ENCODE measurements at regions not wholly inside any gene's neighbourhood (a gene's known extent, or its start where the extent isn't known, plus 50 kb on each side); places are given as distances from the start of the nearest gene placed in this dataset.

DNA sequence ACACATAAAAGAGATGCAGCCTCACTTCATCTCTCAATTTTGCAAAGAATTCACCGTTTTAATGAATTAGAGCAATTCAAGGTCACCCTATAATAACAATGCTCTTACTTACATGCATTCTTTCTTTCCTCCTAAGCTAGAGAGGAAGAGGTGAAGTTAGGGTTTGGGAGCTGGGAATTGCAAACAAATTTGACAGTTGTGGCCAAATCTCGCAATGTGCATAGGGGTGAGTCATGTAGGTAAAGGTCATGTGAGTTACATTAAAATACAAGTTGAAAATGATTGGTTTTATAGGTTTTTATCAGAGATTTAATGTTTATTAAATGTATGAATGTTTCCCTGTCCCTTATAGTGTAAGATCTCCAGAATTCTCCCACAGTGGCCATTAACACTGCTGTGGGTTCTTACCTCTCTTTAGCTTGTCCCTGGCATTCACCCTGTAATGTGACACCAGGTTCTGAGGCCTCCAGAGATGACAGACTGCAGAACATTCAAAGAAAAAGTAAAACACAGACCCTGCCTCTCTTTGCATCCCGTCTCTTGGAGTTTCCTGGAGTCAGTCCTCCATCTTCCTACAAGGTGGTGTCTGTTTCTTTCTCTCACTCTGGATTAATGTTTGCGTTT is 53.7 kb upstream of the LGALSL start:
- peak; percentile 56 for DNase-seq (ENCODE audit: low read depth)
- TF ChIP-seq, protein P1, sequence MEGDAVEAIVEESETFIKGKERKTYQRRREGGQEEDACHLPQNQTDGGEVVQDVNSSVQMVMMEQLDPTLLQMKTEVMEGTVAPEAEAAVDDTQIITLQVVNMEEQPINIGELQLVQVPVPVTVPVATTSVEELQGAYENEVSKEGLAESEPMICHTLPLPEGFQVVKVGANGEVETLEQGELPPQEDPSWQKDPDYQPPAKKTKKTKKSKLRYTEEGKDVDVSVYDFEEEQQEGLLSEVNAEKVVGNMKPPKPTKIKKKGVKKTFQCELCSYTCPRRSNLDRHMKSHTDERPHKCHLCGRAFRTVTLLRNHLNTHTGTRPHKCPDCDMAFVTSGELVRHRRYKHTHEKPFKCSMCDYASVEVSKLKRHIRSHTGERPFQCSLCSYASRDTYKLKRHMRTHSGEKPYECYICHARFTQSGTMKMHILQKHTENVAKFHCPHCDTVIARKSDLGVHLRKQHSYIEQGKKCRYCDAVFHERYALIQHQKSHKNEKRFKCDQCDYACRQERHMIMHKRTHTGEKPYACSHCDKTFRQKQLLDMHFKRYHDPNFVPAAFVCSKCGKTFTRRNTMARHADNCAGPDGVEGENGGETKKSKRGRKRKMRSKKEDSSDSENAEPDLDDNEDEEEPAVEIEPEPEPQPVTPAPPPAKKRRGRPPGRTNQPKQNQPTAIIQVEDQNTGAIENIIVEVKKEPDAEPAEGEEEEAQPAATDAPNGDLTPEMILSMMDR (conservative IDR thresholded peaks at IDR 0.05; ENCODE audit: control insufficient read depth, insufficient read depth, low read depth, low read length), result no peak

DNA sequence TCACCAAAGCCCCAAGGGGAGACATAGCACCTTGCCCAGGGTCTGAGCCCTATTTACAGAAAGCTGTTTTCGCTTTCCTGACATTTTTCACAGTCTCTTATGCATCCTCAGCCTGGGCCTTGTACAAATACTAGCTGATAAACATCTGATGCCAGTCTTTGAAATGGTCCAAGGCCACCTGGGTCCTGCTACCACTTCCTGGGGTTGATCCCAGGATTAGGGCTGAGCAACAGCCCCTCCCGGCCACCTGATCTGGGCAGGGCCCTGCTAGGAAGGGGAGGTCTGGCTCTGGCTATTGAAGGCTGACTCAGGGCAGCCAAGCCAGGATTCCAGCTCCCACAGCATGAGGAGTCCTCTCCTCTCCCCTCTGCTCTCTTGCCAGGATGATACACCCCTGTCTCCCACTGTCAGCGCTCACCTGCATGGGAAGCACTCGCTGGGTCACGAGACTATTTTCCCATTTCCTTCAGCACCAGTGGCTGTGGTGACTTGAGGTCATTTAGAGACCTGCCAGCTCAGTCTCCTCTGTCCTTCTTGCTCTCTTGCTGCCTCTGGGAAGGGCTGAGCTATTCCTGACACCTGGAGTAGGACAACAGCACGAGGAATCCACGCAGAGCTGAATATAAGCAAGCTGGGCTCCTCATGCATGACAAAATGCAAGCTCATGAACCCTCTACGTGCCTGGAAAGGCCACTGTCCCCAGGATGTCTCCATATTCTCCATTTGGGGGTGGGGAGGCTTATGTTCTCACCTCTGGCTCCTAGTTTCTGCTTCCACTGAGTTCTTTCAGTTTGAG is 53.0 kb upstream of the LGALSL start:
- no peak for DNase-seq (ENCODE audit: low read depth)
- TF ChIP-seq, protein P1 (conservative IDR thresholded peaks at IDR 0.05; ENCODE audit: control insufficient read depth, insufficient read depth, low read depth, low read length), result no peak
- H3K4me3 ChIP-seq (ENCODE audit: control insufficient read depth, low read depth, low read length), result no peak overlapping the region

More for the DNA sequence above, 53.7 kb upstream of the LGALSL start:
- no peak overlapping the region for H3K4me3 ChIP-seq (ENCODE audit: control insufficient read depth, low read depth, low read length)

- TF ChIP-seq, protein P1 (conservative IDR thresholded peaks at IDR 0.05; ENCODE audit: control insufficient read depth, insufficient read depth, low read depth, low read length), result no peak
- DNase-seq (ENCODE audit: low read depth), result no peak
- H3K4me3 ChIP-seq (ENCODE audit: control insufficient read depth, low read depth, low read length), result no peak overlapping the region
Observed at GRCh38 chr2:64401529-64401880, 52.5 kb upstream of the LGALSL start.

DNA sequence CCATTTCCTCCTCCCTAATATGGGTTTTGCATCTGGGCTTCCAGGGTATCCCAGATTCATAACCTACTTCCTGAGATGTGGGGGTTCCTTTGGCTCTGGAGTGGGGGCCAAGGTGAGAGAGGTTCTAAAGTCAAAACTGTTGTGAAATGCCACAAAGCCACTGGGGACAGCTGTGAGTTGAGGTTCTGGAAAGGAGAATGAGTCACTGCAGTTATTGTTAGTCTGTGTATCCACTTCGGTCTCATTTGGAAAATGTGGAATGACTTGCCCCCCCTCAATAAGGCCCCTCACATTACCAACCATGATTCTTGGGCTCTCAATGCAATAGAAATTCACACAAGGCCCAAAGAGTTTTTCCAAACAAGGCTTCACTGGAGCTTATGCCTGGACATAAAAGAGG is 51.1 kb upstream of the LGALSL start:
- peak; percentile 64 for DNase-seq (ENCODE audit: low read depth)
- TF ChIP-seq, protein P1 (conservative IDR thresholded peaks at IDR 0.05; ENCODE audit: control insufficient read depth, insufficient read depth, low read depth, low read length), result no peak
- no peak overlapping the region for H3K4me3 ChIP-seq (ENCODE audit: control insufficient read depth, low read depth, low read length)

- H3K4me3 ChIP-seq (ENCODE audit: control insufficient read depth, low read depth, low read length), result no peak overlapping the region
- TF ChIP-seq, protein P1 (conservative IDR thresholded peaks at IDR 0.05; ENCODE audit: control insufficient read depth, insufficient read depth, low read depth, low read length), result no peak
- DNase-seq (ENCODE audit: low read depth), result no peak
Observed at GRCh38 chr2:64403426-64403825, 50.5 kb upstream of the LGALSL start.

- H3K4me3 ChIP-seq (ENCODE audit: control insufficient read depth, low read depth, low read length), result no peak overlapping the region
- DNase-seq (ENCODE audit: low read depth), result peak; percentile 88
- TF ChIP-seq, protein P1 (conservative IDR thresholded peaks at IDR 0.05; ENCODE audit: control insufficient read depth, insufficient read depth, low read depth, low read length), result no peak
Observed at GRCh38 chr2:64404002-64404731, 49.8 kb upstream of the LGALSL start.
